HG03558 (cell line): ENCODE measurements at regions not wholly inside any gene's neighbourhood (a gene's known extent, or its start where the extent isn't known, plus 50 kb on each side); places are given as distances from the start of the nearest gene placed in this dataset.

Experiments
- ATAC-seq: cut with Tn5 transposase; IDR thresholded peaks from one replicate; pipeline ENCODE4 v1.9.1; 2021; ENCODE audit warnings: moderate number of reproducible peaks; ENCODE audit not compliant: unreplicated experiment; ENCODE audit errors: extremely low read depth

GRCh38 chr12:131482199-131482598 lies 228.7 kb upstream of the SFSWAP start:
- no peak for ATAC-seq

GRCh38 chr12:131482686-131483085 lies 228.2 kb upstream of the SFSWAP start:
- ATAC-seq: no peak

- ATAC-seq: no peak
Observed at GRCh38 chr12:131486451-131487230, 224.2 kb upstream of the SFSWAP start.

- ATAC-seq: no peak
Observed at GRCh38 chr12:131487388-131488124, 223.3 kb upstream of the SFSWAP start.

- no peak for ATAC-seq
Observed at GRCh38 chr12:131489718-131490117, 221.2 kb upstream of the SFSWAP start.

- ATAC-seq: no peak
Observed at GRCh38 chr12:131491155-131491554, 219.7 kb upstream of the SFSWAP start.

GRCh38 chr12:131491916-131492490 lies 218.9 kb upstream of the SFSWAP start:
- no peak for ATAC-seq

GRCh38 chr12:131493068-131493826 lies 217.6 kb upstream of the SFSWAP start:
- ATAC-seq: no peak

GRCh38 chr12:131494216-131494615 lies 216.7 kb upstream of the SFSWAP start:
- ATAC-seq: no peak

- no peak for ATAC-seq
Observed at GRCh38 chr12:131494741-131495524, 216.0 kb upstream of the SFSWAP start.

- no peak for ATAC-seq
Observed at GRCh38 chr12:131497966-131498365, 212.9 kb upstream of the SFSWAP start.

GRCh38 chr12:131499160-131499863 lies 211.6 kb upstream of the SFSWAP start:
- ATAC-seq: no peak

- no peak for ATAC-seq
Observed at GRCh38 chr12:131499864-131500190, 211.1 kb upstream of the SFSWAP start.

- no peak for ATAC-seq
Observed at GRCh38 chr12:131500564-131500963, 210.3 kb upstream of the SFSWAP start.

GRCh38 chr12:131505561-131505960 lies 205.3 kb upstream of the SFSWAP start:
- no peak for ATAC-seq

- ATAC-seq: no peak
Observed at GRCh38 chr12:131506426-131506825, 204.5 kb upstream of the SFSWAP start.

- no peak for ATAC-seq
Observed at GRCh38 chr12:131507094-131507493, 203.8 kb upstream of the SFSWAP start.

GRCh38 chr12:131507881-131508280 lies 203.0 kb upstream of the SFSWAP start:
- ATAC-seq: no peak

- ATAC-seq: no peak
Observed at GRCh38 chr12:131509701-131510100, 201.2 kb upstream of the SFSWAP start.
